Peyer's patch (tissue), 4 donors: ENCODE measurements at regions not wholly inside any gene's neighbourhood (a gene's known extent, or its start where the extent isn't known, plus 50 kb on each side); places are given as distances from the start of the nearest gene placed in this dataset.

ENCODE experiments used
- POLR2A ChIP-seq, 2 donors: fragments of 450-650 bp; IDR thresholded peaks; one replicate each; pipeline ENCODE4 v1.5.1; 2017; ENCODE audit warnings: antibody characterized with exemption in 2 of 2, mild to moderate bottlenecking in 2 of 2, moderate library complexity in 2 of 2
- TF ChIP-seq, protein P1 (sequence below), 6 experiments: fragments of 450-650 bp in 4 of 6; fragments of 200-600 bp in 2 of 6; sonication (generic) in 1 of 6; IDR thresholded peaks; one replicate each; pipeline ENCODE4 v1.5.1; 2017 to 2019; ENCODE audit warnings: antibody characterized with exemption in 6 of 6, mild to moderate bottlenecking in 3 of 6, moderate library complexity in 1 of 6

- TF ChIP-seq, protein P1, sequence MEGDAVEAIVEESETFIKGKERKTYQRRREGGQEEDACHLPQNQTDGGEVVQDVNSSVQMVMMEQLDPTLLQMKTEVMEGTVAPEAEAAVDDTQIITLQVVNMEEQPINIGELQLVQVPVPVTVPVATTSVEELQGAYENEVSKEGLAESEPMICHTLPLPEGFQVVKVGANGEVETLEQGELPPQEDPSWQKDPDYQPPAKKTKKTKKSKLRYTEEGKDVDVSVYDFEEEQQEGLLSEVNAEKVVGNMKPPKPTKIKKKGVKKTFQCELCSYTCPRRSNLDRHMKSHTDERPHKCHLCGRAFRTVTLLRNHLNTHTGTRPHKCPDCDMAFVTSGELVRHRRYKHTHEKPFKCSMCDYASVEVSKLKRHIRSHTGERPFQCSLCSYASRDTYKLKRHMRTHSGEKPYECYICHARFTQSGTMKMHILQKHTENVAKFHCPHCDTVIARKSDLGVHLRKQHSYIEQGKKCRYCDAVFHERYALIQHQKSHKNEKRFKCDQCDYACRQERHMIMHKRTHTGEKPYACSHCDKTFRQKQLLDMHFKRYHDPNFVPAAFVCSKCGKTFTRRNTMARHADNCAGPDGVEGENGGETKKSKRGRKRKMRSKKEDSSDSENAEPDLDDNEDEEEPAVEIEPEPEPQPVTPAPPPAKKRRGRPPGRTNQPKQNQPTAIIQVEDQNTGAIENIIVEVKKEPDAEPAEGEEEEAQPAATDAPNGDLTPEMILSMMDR (IDR thresholded peaks at IDR 0.05), result no peak
- TF ChIP-seq POLR2A (IDR thresholded peaks at IDR 0.05), result no peak
Measured at GRCh38 chr14:81841346-81841745, 307.7 kb upstream of the SEL1L start.
